Hepatic stellate cell (primary cell): ENCODE measurements at regions not wholly inside any gene's neighbourhood (a gene's known extent, or its start where the extent isn't known, plus 50 kb on each side); places are given as distances from the start of the nearest gene placed in this dataset.

ENCODE experiments used
- DNase-seq: peaks from one replicate; pipeline ENCODE4 v3.0.0; 2011; ENCODE audit warnings: low spot score

- no peak for DNase-seq
Measured at GRCh38 chr9:135340143-135340655, 139.4 kb upstream of the PPP1R26 start.

GRCh38 chr9:135340726-135341475, 138.7 kb upstream of the PPP1R26 start:
- no peak for DNase-seq

DNA sequence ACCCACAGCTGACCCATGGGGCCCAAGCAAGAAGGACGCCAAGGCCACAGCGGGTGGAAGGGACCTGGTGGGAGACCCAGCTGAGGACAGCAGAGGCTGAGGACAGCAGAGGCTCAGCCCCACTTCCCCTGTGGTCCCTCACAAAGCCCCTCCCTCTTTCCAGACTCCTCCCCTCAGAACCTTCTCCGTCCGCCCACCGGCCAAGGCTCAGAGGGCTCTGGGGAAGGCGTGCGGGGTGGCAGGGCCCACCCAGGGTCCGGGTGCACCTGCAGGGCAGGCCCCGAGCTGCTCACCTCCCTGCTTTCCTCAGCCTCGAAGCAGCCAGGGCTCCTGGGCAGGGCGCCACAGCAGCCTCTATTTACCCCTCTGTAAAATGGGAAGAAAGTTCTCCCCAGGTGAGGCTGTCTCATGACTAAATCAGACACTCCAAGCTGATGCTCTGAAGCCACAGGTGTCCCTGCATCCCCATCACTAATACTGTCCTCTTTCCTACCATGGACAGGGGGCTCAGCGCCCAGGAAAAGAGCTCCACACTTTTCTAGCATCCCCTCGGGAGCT, 137.9 kb upstream of the PPP1R26 start:
- DNase-seq = no peak

- no peak for DNase-seq
Measured at GRCh38 chr9:135342206-135343130, 137.1 kb upstream of the PPP1R26 start.

GRCh38 chr9:135343136-135343535, 136.4 kb upstream of the PPP1R26 start:
- DNase-seq = no peak

GRCh38 chr9:135343837-135344522, 135.6 kb upstream of the PPP1R26 start:
- peak; percentile 73 for DNase-seq

- DNase-seq = no peak
Measured at GRCh38 chr9:135344523-135344901, 135.1 kb upstream of the PPP1R26 start.

DNA sequence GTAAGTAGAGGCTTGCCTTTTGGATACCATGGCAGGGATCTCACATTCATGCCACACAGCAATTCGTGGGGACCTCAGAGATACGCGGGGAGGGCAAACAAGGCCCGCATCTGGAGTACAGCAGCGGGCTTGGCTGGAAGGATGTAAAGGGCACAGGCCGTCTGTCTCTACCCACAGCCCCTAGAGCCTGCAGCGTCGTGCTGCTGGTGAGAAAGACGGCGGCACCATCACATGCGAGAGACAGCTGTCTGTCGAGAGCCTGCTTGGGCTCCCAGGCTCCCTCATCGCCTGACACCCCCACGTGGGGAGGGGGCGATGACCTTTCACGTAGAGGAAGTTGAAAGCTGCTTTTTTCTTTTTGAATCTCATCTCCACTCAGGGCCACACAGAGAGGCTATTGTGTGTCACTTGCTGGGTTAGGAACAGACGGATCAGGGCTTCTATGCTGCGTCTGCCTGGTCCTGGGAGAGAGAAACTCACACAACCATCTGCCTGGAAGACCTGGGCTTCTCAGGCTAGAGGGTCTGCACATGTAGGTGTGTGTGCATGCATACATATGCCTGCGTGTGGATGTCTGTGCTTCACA, 134.6 kb upstream of the PPP1R26 start:
- no peak for DNase-seq

- no peak for DNase-seq
Measured at GRCh38 chr9:135345775-135346433, 133.7 kb upstream of the PPP1R26 start.

GRCh38 chr9:135346438-135347050, 133.0 kb upstream of the PPP1R26 start:
- no peak for DNase-seq

DNA sequence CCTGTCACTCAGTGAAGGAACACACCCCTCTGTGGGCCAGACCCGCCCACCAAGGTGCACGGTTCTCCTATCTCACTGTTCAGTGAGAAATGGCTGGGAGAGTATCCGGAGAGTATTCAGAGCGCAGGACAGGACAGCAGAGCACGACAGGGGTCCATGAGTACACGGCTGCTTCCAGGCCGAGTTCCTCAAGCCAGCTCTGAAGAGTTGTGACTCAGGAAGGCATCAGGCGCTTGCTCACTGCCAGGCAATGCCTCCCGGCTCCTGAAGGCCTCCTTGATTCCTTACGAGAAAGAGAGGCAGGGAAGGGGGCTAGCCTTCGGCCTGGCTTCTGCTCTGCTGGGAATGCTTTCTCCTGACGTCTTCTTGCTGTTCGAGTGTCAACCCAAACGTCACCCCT, 132.1 kb upstream of the PPP1R26 start:
- no peak for DNase-seq

DNA sequence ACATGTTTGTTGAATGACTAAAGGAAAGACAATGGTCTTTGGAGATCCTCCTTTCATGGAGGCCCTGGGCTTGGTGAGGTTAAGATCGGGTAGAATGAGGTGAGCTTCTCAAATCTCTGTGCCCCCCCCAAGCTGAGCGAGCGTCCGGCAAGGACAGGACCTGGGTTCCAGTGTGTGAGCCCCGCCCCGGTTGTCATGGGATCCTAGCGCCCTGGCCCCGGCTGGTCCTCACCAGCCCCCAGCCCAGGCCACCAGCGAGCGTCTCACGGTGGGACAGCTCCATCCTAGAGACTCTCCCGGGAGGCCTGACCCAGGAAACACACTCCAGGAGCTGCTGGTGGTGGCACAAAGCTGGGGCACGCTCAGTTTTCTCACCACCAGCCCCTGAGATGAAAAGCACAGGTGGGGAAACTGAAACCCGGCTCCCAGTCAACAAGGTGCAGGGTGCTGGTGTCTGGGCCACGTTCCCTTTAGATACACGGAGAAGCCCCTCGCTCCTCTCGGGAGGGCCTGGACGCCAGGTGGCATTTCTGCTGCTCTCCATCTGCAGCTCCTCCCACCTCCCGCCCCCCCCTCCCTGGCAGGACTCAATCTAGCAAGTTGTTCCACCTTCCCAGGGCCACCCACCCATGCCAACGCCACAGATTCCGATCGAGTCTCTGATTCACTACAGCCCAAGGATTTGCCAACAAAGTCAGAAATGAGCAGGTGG, 131.3 kb upstream of the PPP1R26 start:
- DNase-seq = no peak

DNA sequence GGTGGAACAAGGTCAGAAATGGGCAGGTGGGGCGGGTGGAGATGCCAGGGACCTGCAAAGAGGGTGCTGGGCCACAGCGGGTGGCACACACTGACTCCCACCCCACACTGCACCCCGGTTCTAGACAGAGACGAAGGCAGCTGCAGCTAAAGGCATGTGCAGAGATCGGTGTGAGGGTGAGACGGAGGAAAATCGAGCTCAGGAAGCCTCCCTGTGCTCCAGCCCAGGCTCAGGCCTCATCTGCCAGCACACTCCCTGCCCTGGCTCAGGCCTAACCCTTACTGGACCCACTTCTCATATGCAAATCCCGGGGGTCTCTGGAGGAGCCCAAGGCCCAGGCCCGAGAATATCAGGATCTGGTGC, 130.8 kb upstream of the PPP1R26 start:
- DNase-seq = no peak

GRCh38 chr9:135349212-135350002, 130.2 kb upstream of the PPP1R26 start:
- no peak for DNase-seq

GRCh38 chr9:135350003-135350315, 129.6 kb upstream of the PPP1R26 start:
- DNase-seq = no peak

- no peak for DNase-seq
Measured at GRCh38 chr9:135353935-135354334, 125.6 kb upstream of the PPP1R26 start.

DNA sequence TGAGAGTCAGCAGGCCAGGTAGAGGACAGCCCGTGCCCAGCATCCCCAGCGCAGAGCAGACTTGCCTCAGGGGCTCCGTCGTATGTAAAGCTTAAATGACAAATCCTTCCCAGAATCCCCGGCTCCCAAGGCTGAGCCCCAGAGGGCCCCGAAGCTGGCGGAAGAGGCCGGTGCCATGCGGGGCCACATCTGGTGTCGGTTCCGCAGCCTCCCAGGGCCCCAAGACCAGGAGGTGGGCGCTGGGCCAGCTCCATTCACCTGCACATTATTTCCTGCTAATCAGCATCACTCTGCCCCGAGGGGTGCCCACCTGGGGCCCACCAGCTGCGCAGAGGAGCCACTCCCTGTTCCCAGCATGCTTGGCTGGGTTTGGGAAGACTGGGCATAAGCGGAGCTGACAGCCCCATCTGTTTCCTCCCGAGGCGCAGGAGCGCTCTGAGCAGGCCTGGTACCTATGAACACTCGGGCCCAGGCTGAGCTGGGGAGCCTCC, 124.0 kb upstream of the PPP1R26 start:
- no peak for DNase-seq

- DNase-seq = no peak
Measured at GRCh38 chr9:135356021-135356420, 123.6 kb upstream of the PPP1R26 start.

GRCh38 chr9:135356796-135357195, 122.8 kb upstream of the PPP1R26 start:
- DNase-seq = no peak
